ENCODE measurements at regions not wholly inside any gene's neighbourhood (a gene's known extent, or its start where the extent isn't known, plus 50 kb on each side); places are given as distances from the start of the nearest gene placed in this dataset.
"Not testable (repeated sequence)": the region's sequence is repeated elsewhere in the genome, so short reads cannot be mapped to it uniquely, and the experiment has no call there.

DNA sequence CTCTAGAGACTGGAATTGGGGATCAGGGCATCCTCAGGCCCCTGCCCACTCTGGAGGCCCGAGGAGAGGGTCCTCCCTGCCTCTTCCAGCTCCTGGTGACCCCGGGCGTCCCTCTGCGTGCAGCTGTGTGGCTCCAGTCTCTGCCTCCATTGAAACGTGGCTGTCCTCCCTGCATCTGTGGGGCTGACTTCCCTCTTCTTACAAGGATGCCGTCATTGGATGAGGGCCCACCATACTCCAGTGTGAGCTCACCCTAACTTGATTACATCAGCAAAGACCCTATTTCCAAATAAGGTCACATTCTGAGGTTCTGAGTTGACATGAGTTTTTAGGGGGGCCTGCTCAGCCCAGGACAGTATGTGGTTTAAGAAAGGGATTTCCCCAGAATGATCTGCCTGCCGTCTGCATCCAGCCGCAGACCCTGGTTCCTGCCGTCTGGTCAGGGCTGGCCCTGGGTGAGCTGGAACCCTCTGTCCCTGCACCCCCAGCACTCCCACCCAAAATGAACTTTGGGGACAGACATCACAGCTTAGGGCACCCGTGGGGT is 4437.7 kb upstream of the TPTE start:
- H3K36me3 ChIP-seq (ENCODE audit: insufficient read depth, low read length); H3K4me2 ChIP-seq (ENCODE audit: low read depth, low read length, poor library complexity, severe bottlenecking); H2AFZ ChIP-seq (ENCODE audit: low read length); H3K9me2 ChIP-seq (replicated peaks; ENCODE audit: insufficient read depth, low read length); H3K4me1 ChIP-seq (ENCODE audit: low read length); H3K27me3 ChIP-seq (ENCODE audit: low read length); H3K9ac ChIP-seq (ENCODE audit: low read length); DNase-seq; H3K4me3 ChIP-seq (ENCODE audit: low read length); H3K27ac ChIP-seq (ENCODE audit: low read length); H3K9me3 ChIP-seq (ENCODE audit: low read length); H4K20me1 ChIP-seq (ENCODE audit: insufficient read depth, low read depth, low read length); H3K79me2 ChIP-seq (ENCODE audit: low read length): not testable (repeated sequence)

DNA sequence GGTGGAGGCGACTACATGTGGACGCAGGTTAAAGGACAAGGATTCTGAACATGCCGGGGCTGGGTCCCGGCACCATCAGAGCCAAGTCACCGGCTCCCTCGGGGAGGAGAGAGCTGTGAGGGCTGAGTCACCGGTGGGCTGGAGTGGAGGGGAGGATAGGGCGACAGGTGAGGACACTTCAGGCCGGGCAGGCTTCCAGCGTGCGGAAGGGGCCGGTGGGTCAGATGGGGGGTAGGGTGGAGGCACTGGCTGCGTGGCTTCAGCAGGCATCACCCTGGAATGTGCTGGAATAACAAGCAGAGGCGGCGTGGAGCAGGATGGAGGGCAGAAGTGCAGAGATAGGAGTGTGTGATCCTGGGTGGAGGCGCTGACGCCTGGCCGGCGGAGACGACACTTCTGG is 4435.3 kb upstream of the TPTE start:
- not testable (repeated sequence) for DNase-seq; H3K9ac ChIP-seq (ENCODE audit: low read length); H3K9me2 ChIP-seq (replicated peaks; ENCODE audit: insufficient read depth, low read length); H3K4me3 ChIP-seq (ENCODE audit: low read length); H3K9me3 ChIP-seq (ENCODE audit: low read length); H3K27me3 ChIP-seq (ENCODE audit: low read length); H3K79me2 ChIP-seq (ENCODE audit: low read length); H3K4me1 ChIP-seq (ENCODE audit: low read length); H3K27ac ChIP-seq (ENCODE audit: low read length); H3K36me3 ChIP-seq (ENCODE audit: insufficient read depth, low read length); H4K20me1 ChIP-seq (ENCODE audit: insufficient read depth, low read depth, low read length); H2AFZ ChIP-seq (ENCODE audit: low read length); H3K4me2 ChIP-seq (ENCODE audit: low read depth, low read length, poor library complexity, severe bottlenecking)

DNA sequence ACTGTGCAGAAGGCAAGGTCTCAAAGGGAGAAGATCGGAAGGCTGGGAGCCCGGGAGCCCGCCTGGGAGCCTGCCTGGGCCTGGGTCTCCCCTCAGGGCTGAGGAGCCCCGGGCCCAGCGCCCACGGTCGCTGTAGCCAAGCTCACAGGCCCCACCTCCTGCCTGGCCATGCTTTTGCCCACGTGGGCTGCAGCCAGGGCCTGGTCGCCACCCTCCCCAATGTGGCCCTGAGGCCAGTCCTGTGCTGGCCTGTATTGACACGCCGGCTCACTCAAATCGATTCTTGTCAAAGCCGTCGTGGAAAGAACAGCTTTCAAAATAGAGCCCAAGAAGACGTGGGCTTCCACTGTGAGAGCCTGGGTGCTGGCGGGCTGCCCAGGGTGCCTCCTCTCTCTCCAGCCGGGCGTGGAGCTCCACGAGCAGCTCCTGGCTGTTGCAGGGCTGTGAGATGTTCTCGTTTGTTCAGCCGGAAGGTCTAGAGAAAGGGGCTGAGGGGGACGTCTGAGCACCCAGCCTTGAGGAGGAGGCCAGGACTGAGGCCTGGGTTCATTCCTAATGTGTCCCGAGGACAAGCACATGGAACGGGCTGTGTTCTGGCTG is 4433.7 kb upstream of the TPTE start:
- not testable (repeated sequence) for H3K27me3 ChIP-seq (ENCODE audit: low read length); H4K20me1 ChIP-seq (ENCODE audit: insufficient read depth, low read depth, low read length); H3K9me2 ChIP-seq (replicated peaks; ENCODE audit: insufficient read depth, low read length); H3K27ac ChIP-seq (ENCODE audit: low read length); H3K4me1 ChIP-seq (ENCODE audit: low read length); DNase-seq; H3K4me3 ChIP-seq (ENCODE audit: low read length); H3K4me2 ChIP-seq (ENCODE audit: low read depth, low read length, poor library complexity, severe bottlenecking); H3K36me3 ChIP-seq (ENCODE audit: insufficient read depth, low read length); H3K9ac ChIP-seq (ENCODE audit: low read length); H2AFZ ChIP-seq (ENCODE audit: low read length); H3K9me3 ChIP-seq (ENCODE audit: low read length); H3K79me2 ChIP-seq (ENCODE audit: low read length)

DNA sequence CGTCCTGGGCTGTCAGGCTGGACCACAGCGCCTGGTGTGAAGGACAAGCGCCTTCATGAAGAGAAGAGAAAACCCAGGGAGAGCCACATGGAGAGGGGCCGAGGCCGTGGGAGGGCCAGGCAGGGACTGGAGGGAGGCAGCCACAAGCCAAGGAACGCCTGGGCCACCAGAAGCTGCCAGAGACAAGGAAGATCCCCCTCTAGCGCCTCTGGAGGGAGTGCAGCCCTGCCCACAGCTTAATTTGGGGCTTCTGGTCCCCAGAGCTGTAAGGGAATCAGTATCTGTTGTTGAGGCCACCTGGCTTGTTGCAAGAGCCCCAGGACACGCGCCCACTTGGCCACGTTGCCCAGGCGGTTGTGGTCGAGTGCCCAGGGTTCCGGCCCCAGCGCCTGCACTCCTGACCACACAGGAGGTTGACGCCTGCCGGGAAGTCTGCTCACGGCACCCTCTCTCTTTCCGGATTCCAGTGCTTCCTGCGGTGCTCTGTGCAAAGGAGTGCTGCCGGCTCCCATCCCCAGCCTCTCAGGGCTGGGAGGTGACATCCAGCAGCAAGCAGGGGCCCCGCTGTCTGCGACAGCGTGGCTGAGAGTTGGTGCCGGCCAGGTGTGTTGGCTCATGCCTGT is 4431.0 kb upstream of the TPTE start:
- not testable (repeated sequence) for H3K9ac ChIP-seq (ENCODE audit: low read length); H3K4me2 ChIP-seq (ENCODE audit: low read depth, low read length, poor library complexity, severe bottlenecking); H3K9me2 ChIP-seq (replicated peaks; ENCODE audit: insufficient read depth, low read length); H3K9me3 ChIP-seq (ENCODE audit: low read length); H4K20me1 ChIP-seq (ENCODE audit: insufficient read depth, low read depth, low read length); H3K27me3 ChIP-seq (ENCODE audit: low read length); H3K27ac ChIP-seq (ENCODE audit: low read length); H3K4me1 ChIP-seq (ENCODE audit: low read length); DNase-seq; H3K4me3 ChIP-seq (ENCODE audit: low read length); H2AFZ ChIP-seq (ENCODE audit: low read length); H3K36me3 ChIP-seq (ENCODE audit: insufficient read depth, low read length); H3K79me2 ChIP-seq (ENCODE audit: low read length)

DNA sequence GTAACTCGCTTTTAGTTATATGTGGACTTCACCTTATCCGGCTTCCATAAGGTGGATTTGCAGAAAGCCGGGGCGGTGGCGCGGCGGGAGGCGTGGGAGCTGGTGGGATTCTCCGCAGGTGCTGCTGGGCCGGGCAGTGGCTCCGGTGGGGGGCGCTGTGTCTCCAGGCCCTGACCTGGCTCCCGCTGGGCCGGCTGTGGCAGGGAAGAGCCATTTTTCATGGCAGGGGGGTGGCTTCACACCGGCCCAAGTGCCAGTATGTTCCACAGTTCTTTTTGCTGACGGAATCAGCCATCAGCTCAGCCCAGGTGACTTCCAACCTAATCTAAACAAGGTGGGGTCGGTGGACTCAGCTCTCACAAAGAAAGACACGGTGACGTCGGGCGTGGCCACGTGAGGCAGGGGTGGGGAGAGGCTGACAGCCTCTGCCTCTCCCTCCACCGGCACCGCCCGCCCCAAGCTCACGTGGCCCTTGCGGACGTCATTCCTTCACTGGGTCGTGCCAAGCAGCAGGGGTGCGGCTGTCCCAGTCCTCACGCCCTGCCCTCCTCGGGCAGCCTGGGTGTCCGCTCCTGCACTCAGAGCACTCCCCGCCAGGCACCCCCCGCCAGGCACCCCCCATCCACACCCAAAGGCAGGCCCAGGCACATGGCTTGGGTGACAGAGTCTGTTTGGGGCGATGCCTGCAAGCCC is 4429.9 kb upstream of the TPTE start:
- not testable (repeated sequence) for H3K79me2 ChIP-seq (ENCODE audit: low read length); H3K9me3 ChIP-seq (ENCODE audit: low read length); H3K9ac ChIP-seq (ENCODE audit: low read length); H2AFZ ChIP-seq (ENCODE audit: low read length); H3K9me2 ChIP-seq (replicated peaks; ENCODE audit: insufficient read depth, low read length); H3K4me3 ChIP-seq (ENCODE audit: low read length); H4K20me1 ChIP-seq (ENCODE audit: insufficient read depth, low read depth, low read length); H3K4me2 ChIP-seq (ENCODE audit: low read depth, low read length, poor library complexity, severe bottlenecking); H3K27me3 ChIP-seq (ENCODE audit: low read length); H3K27ac ChIP-seq (ENCODE audit: low read length); DNase-seq; H3K36me3 ChIP-seq (ENCODE audit: insufficient read depth, low read length); H3K4me1 ChIP-seq (ENCODE audit: low read length)

DNA sequence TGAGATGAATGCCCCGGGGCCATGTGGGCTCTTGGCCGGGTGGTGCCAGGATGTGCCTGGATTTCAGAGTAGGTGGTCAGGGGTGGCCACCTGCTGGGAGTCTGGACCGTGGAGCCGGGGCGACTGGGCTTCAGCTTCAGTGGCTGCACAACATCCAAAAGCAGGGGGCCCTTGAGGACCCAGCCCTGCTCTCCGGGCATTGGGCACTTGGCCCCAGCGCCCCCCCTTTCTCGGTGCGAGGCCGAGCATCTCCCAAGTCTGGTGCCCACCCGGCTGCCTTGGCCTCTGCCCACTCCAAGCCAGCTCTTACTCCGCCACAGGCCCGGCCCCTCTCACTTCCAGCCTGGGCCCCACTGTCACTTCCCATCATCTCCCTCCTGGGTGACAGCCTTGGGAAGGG is 4429.0 kb upstream of the TPTE start:
- H3K36me3 ChIP-seq (ENCODE audit: insufficient read depth, low read length); H3K79me2 ChIP-seq (ENCODE audit: low read length); H3K9ac ChIP-seq (ENCODE audit: low read length); H3K4me1 ChIP-seq (ENCODE audit: low read length); H2AFZ ChIP-seq (ENCODE audit: low read length); H3K27ac ChIP-seq (ENCODE audit: low read length); H3K27me3 ChIP-seq (ENCODE audit: low read length); H3K4me2 ChIP-seq (ENCODE audit: low read depth, low read length, poor library complexity, severe bottlenecking); H3K9me2 ChIP-seq (replicated peaks; ENCODE audit: insufficient read depth, low read length); H3K4me3 ChIP-seq (ENCODE audit: low read length); H3K9me3 ChIP-seq (ENCODE audit: low read length); DNase-seq; H4K20me1 ChIP-seq (ENCODE audit: insufficient read depth, low read depth, low read length): not testable (repeated sequence)

DNA sequence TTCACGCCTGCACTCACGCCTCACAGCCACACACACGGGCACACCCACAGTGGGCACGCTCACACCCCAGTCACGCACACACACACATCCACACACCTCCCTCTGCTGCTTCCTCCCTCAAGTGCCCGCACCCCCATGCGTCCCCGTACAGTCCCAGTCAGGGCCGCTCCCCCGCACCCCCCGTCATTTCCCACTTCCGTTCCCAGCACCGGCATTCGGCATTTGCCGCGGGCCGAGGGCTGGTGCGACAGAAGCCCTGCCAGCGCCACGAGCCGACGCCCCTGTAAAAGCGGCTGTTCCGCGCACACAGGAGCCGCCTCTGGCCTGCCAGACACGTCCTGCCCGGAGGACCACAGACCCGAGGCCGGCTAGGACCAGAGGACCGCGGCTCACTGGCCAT is 4428.0 kb upstream of the TPTE start:
- not testable (repeated sequence) for H3K36me3 ChIP-seq (ENCODE audit: insufficient read depth, low read length); H3K27ac ChIP-seq (ENCODE audit: low read length); H3K9ac ChIP-seq (ENCODE audit: low read length); H3K4me3 ChIP-seq (ENCODE audit: low read length); DNase-seq; H3K4me1 ChIP-seq (ENCODE audit: low read length); H3K4me2 ChIP-seq (ENCODE audit: low read depth, low read length, poor library complexity, severe bottlenecking); H3K27me3 ChIP-seq (ENCODE audit: low read length); H3K79me2 ChIP-seq (ENCODE audit: low read length); H3K9me3 ChIP-seq (ENCODE audit: low read length); H4K20me1 ChIP-seq (ENCODE audit: insufficient read depth, low read depth, low read length); H2AFZ ChIP-seq (ENCODE audit: low read length); H3K9me2 ChIP-seq (replicated peaks; ENCODE audit: insufficient read depth, low read length)

DNA sequence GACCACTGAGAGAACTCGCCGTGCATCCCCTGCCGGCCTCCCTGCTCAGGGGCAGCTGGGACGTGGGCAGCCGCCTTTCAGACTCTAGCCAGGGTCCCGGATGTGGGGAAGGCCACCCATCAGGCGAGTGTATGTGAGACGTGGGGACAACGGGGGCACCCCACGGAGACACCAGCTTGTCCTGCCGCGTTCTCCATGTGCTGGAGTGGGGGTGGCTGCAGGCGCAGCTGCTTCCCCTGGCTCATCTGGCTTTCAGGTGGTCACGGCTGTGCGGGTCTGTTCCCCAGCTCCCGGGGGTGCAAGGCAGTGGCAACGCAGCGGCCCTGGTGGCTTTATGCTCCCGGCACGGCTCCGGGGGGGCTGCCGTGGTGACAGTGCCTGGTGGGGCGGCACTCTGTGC is 4427.5 kb upstream of the TPTE start:
- not testable (repeated sequence) for H3K9ac ChIP-seq (ENCODE audit: low read length); H2AFZ ChIP-seq (ENCODE audit: low read length)

More for the DNA sequence above, 4427.5 kb upstream of the TPTE start:
- not testable (repeated sequence) for H3K9me3 ChIP-seq (ENCODE audit: low read length); H3K4me3 ChIP-seq (ENCODE audit: low read length); H3K4me2 ChIP-seq (ENCODE audit: low read depth, low read length, poor library complexity, severe bottlenecking); DNase-seq; H3K4me1 ChIP-seq (ENCODE audit: low read length); H3K27me3 ChIP-seq (ENCODE audit: low read length); H3K79me2 ChIP-seq (ENCODE audit: low read length); H3K36me3 ChIP-seq (ENCODE audit: insufficient read depth, low read length); H3K9me2 ChIP-seq (replicated peaks; ENCODE audit: insufficient read depth, low read length); H4K20me1 ChIP-seq (ENCODE audit: insufficient read depth, low read depth, low read length); H3K27ac ChIP-seq (ENCODE audit: low read length)
